ENCODE measurements at regions not wholly inside any gene's neighbourhood (a gene's known extent, or its start where the extent isn't known, plus 50 kb on each side); places are given as distances from the start of the nearest gene placed in this dataset.

GRCh38 chr5:51013036-51013435, 346.6 kb downstream of the PARP8 start:
- DNase-seq (ENCODE audit: insufficient read length, low spot score) (no peak), FAIRE-seq (no peak)
- TF ChIP-seq CTCF (IDR thresholded peaks at IDR 0.05; ENCODE audit: insufficient read depth, missing control alignments): no peak

GRCh38 chr5:51018423-51018822, 352.0 kb downstream of the PARP8 start:
- TF ChIP-seq CTCF (IDR thresholded peaks at IDR 0.05; ENCODE audit: insufficient read depth, missing control alignments): no peak
- no peak for DNase-seq (ENCODE audit: insufficient read length, low spot score)
- no peak for FAIRE-seq

GRCh38 chr5:51024263-51024662, 357.8 kb downstream of the PARP8 start:
- no peak for DNase-seq (ENCODE audit: insufficient read length, low spot score)
- no peak for TF ChIP-seq CTCF (IDR thresholded peaks at IDR 0.05; ENCODE audit: insufficient read depth, missing control alignments)
- no peak for FAIRE-seq

- no peak for TF ChIP-seq CTCF (IDR thresholded peaks at IDR 0.05; ENCODE audit: insufficient read depth, missing control alignments)
- DNase-seq (ENCODE audit: insufficient read length, low spot score) (no peak), FAIRE-seq (no peak)
Measured at GRCh38 chr5:51027271-51027670, 356.0 kb upstream of the ISL1 start.

GRCh38 chr5:51028394-51028793, 354.9 kb upstream of the ISL1 start:
- DNase-seq (ENCODE audit: insufficient read length, low spot score) (no peak), FAIRE-seq (no peak)
- TF ChIP-seq CTCF (IDR thresholded peaks at IDR 0.05; ENCODE audit: insufficient read depth, missing control alignments): no peak

GRCh38 chr5:51033215-51033614, 350.0 kb upstream of the ISL1 start:
- DNase-seq (ENCODE audit: insufficient read length, low spot score) (no peak), FAIRE-seq (no peak)
- no peak for TF ChIP-seq CTCF (IDR thresholded peaks at IDR 0.05; ENCODE audit: insufficient read depth, missing control alignments)

- no peak for TF ChIP-seq CTCF (IDR thresholded peaks at IDR 0.05; ENCODE audit: insufficient read depth, missing control alignments)
- FAIRE-seq: no peak
- no peak for DNase-seq (ENCODE audit: insufficient read length, low spot score)
Measured at GRCh38 chr5:51034222-51034901, 348.9 kb upstream of the ISL1 start.
